Endothelial cell (in vitro differentiated cells): ENCODE measurements at regions not wholly inside any gene's neighbourhood (a gene's known extent, or its start where the extent isn't known, plus 50 kb on each side); places are given as distances from the start of the nearest gene placed in this dataset.
"Not testable (repeated sequence)": the region's sequence is repeated elsewhere in the genome, so short reads cannot be mapped to it uniquely, and the experiment has no call there.

Experiments
- DNase-seq: peaks from one replicate; pipeline ENCODE4 v3.0.0; 2021; ENCODE audit warnings: low spot score
- H3K27ac Mint-ChIP-seq: one replicate; pipeline ENCODE4 v1.8.0; 2021; ENCODE audit warnings: mixed read lengths, inconsistent platforms; ENCODE audit not compliant: unreplicated experiment
- H3K27me3 Mint-ChIP-seq: one replicate; pipeline ENCODE4 v1.8.0; 2021; ENCODE audit warnings: mild to moderate bottlenecking, moderate library complexity, mixed read lengths, inconsistent platforms; ENCODE audit not compliant: unreplicated experiment
- H3K36me3 Mint-ChIP-seq: one replicate; pipeline ENCODE4 v1.8.0; 2021; ENCODE audit warnings: mild to moderate bottlenecking, low read depth, mixed read lengths, inconsistent platforms; ENCODE audit not compliant: unreplicated experiment
- H3K4me1 Mint-ChIP-seq: one replicate; pipeline ENCODE4 v1.8.0; 2021; ENCODE audit warnings: mild to moderate bottlenecking, mixed read lengths, inconsistent platforms; ENCODE audit not compliant: unreplicated experiment
- H3K4me3 Mint-ChIP-seq: one replicate; pipeline ENCODE4 v1.8.0; 2021; ENCODE audit warnings: mild to moderate bottlenecking, mixed read lengths, inconsistent platforms; ENCODE audit not compliant: unreplicated experiment
- H3K9me3 Mint-ChIP-seq: one replicate; pipeline ENCODE4 v1.8.0; 2021; ENCODE audit warnings: mixed read lengths, inconsistent platforms; ENCODE audit not compliant: unreplicated experiment
- CTCF ChIP-seq: fragments of 200-600 bp; sonication (generic); IDR thresholded peaks from one replicate; pipeline ENCODE4 v1.5.0; 2021; ENCODE audit warnings: antibody characterized with exemption; ENCODE audit not compliant: unreplicated experiment

GRCh38 chr10:28996947-28997551 is 291.8 kb upstream of the LYZL1 start:
- H3K36me3 Mint-ChIP-seq: no peaks in the 10 kb centered on the region
- TF ChIP-seq CTCF: no peak
- H3K27ac Mint-ChIP-seq: no peak overlapping the region
- H3K9me3 Mint-ChIP-seq: no peaks in the 10 kb centered on the region
- H3K4me3 Mint-ChIP-seq: no peak overlapping the region
- H3K4me1 Mint-ChIP-seq: peaks cover under 1% of the 10 kb centered on the region
- H3K27me3 Mint-ChIP-seq: no peaks in the 10 kb centered on the region
- DNase-seq: no peak

GRCh38 chr10:28997734-28998133 is 291.1 kb upstream of the LYZL1 start:
- no peak for TF ChIP-seq CTCF
- H3K9me3 Mint-ChIP-seq: no peaks in the 10 kb centered on the region
- H3K4me3 Mint-ChIP-seq: no peak overlapping the region
- H3K36me3 Mint-ChIP-seq: no peaks in the 10 kb centered on the region
- no peaks in the 10 kb centered on the region for H3K4me1 Mint-ChIP-seq
- H3K27ac Mint-ChIP-seq: no peak overlapping the region
- DNase-seq: no peak
- no peaks in the 10 kb centered on the region for H3K27me3 Mint-ChIP-seq

- Mint-ChIP-seq H3K4me1 (no peaks in the 10 kb centered on the region), H3K9me3 (no peaks in the 10 kb centered on the region), H3K27me3 (no peaks in the 10 kb centered on the region), H3K4me3 (no peak overlapping the region), H3K36me3 (no peaks in the 10 kb centered on the region), H3K27ac (no peak overlapping the region)
- DNase-seq: no peak
- TF ChIP-seq CTCF: no peak
Measured at GRCh38 chr10:29001801-29002200, 287.1 kb upstream of the LYZL1 start.

GRCh38 chr10:29003014-29003413 is 285.9 kb upstream of the LYZL1 start:
- not testable (repeated sequence) for H3K9me3 Mint-ChIP-seq, H3K4me1 Mint-ChIP-seq, H3K36me3 Mint-ChIP-seq, DNase-seq, H3K27ac Mint-ChIP-seq, H3K4me3 Mint-ChIP-seq, H3K27me3 Mint-ChIP-seq

GRCh38 chr10:29005988-29006387 is 282.9 kb upstream of the LYZL1 start:
- DNase-seq: no peak
- TF ChIP-seq CTCF: no peak
- no peak overlapping the region for H3K27ac Mint-ChIP-seq
- no peaks in the 10 kb centered on the region for H3K4me1 Mint-ChIP-seq
- no peaks in the 10 kb centered on the region for H3K9me3 Mint-ChIP-seq
- no peak overlapping the region for H3K4me3 Mint-ChIP-seq
- H3K36me3 Mint-ChIP-seq: no peaks in the 10 kb centered on the region
- H3K27me3 Mint-ChIP-seq: no peaks in the 10 kb centered on the region

- no peak for TF ChIP-seq CTCF
- Mint-ChIP-seq H3K9me3 (no peaks in the 10 kb centered on the region), H3K4me1 (no peaks in the 10 kb centered on the region), H3K36me3 (no peaks in the 10 kb centered on the region), H3K27ac (no peak overlapping the region), H3K4me3 (no peak overlapping the region), H3K27me3 (no peaks in the 10 kb centered on the region)
- DNase-seq: no peak
Measured at GRCh38 chr10:29007370-29007747, 281.5 kb upstream of the LYZL1 start.
